ENCODE measurements at regions not wholly inside any gene's neighbourhood (a gene's known extent, or its start where the extent isn't known, plus 50 kb on each side); places are given as distances from the start of the nearest gene placed in this dataset.

GRCh38 chr3:72591522-72592421 lies 256.5 kb downstream of the SHQ1 start:
- DNase-seq: no peak

GRCh38 chr3:72590732-72591221 lies 257.5 kb downstream of the SHQ1 start:
- no peak for DNase-seq

- DNase-seq: no peak
Measured at GRCh38 chr3:72587282-72587681, 261.0 kb downstream of the SHQ1 start.

GRCh38 chr3:72586694-72587093 lies 261.6 kb downstream of the SHQ1 start:
- DNase-seq: no peak

GRCh38 chr3:72585966-72586365 lies 262.3 kb downstream of the SHQ1 start:
- DNase-seq: no peak

GRCh38 chr3:72584262-72584661 lies 264.0 kb downstream of the SHQ1 start:
- DNase-seq: no peak

- DNase-seq: no peak
Measured at GRCh38 chr3:72582963-72583362, 265.3 kb downstream of the SHQ1 start.

GRCh38 chr3:72582211-72582878 lies 265.9 kb downstream of the SHQ1 start:
- no peak for DNase-seq

- no peak for DNase-seq
Measured at GRCh38 chr3:72580900-72581299, 267.3 kb downstream of the SHQ1 start.

- no peak for DNase-seq
Measured at GRCh38 chr3:72580246-72580756, 267.9 kb downstream of the SHQ1 start.

GRCh38 chr3:72579581-72580245 lies 268.5 kb downstream of the SHQ1 start:
- DNase-seq: no peak

- no peak for DNase-seq
Measured at GRCh38 chr3:72579191-72579580, 269.1 kb downstream of the SHQ1 start.

- no peak for DNase-seq
Measured at GRCh38 chr3:72577190-72577589, 271.1 kb downstream of the SHQ1 start.

GRCh38 chr3:72576563-72576962 lies 271.7 kb downstream of the SHQ1 start:
- no peak for DNase-seq

- no peak for DNase-seq
Measured at GRCh38 chr3:72574144-72574543, 274.1 kb downstream of the SHQ1 start.

- DNase-seq: no peak
Measured at GRCh38 chr3:72573051-72573450, 275.2 kb downstream of the SHQ1 start.

- DNase-seq: no peak
Measured at GRCh38 chr3:72572489-72573007, 275.7 kb downstream of the SHQ1 start.

GRCh38 chr3:72571638-72572114 lies 276.6 kb downstream of the SHQ1 start:
- no peak for DNase-seq

- no peak for DNase-seq
Measured at GRCh38 chr3:72571052-72571451, 277.2 kb downstream of the SHQ1 start.

GRCh38 chr3:72569754-72570440 lies 278.3 kb downstream of the SHQ1 start:
- no peak for DNase-seq

- no peak for DNase-seq
Measured at GRCh38 chr3:72568083-72568482, 280.2 kb downstream of the SHQ1 start.

GRCh38 chr3:72567474-72567873 lies 280.8 kb downstream of the SHQ1 start:
- DNase-seq: no peak
